HT1080 (cell line): ENCODE measurements at regions not wholly inside any gene's neighbourhood (a gene's known extent, or its start where the extent isn't known, plus 50 kb on each side); places are given as distances from the start of the nearest gene placed in this dataset.

Experiments used
- DNase-seq: peaks from one replicate; pipeline ENCODE4 v3.0.0-alpha.2; 2015; ENCODE audit warnings: low read depth

DNA sequence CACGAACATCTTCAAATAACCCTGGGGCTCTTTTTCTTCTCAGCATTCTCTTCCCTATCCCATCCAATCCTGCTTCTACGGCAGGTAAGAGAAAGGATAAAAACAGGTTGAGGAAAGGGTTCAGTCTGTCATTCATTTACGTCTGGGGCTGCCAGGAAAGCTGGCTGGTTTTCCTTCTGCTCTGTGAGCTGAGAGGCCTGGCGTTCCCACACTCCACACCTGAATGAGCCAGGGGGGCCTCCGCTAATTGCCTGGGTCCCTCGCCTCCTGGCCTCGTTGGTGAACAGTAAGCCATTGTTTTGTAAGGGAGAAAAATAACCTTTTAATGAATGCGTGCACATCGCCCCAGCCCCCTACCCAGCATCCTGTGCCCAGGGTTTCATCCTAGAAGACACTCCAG, 70.8 kb upstream of the SIM2 start:
- DNase-seq: no peak

DNA sequence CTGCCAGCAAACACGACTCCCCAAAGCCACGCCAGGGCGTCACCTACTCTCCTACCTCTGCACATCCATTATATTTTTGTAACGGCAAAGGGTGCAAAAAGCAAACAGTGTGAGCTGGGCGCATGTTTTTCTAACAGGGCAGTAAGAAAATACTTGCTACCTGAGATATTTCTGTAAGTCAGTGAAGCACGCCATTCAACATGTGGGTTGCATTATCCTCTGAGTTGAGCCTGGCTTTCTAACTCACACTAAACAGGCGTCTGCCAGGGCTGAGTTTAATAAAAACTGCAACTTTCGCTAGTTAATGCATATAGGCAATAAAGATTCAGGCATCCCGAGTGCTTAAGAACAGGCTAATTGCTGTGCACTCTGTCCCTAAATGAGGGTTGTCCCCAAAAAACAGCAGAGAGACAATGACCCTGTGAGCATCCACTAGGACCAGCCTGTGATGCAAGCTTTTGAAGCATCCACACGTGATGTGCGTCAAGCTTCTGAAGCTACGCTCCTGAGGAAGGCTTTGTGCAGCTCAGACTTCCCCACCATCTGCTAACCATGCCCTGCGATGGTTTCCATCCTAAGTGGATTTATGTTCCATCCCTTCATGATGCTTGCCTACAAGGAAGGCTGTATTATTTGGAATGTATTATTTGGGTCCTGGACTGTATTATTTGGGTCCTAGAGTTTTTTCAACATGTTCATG, 70.0 kb upstream of the SIM2 start:
- DNase-seq: no peak

DNA sequence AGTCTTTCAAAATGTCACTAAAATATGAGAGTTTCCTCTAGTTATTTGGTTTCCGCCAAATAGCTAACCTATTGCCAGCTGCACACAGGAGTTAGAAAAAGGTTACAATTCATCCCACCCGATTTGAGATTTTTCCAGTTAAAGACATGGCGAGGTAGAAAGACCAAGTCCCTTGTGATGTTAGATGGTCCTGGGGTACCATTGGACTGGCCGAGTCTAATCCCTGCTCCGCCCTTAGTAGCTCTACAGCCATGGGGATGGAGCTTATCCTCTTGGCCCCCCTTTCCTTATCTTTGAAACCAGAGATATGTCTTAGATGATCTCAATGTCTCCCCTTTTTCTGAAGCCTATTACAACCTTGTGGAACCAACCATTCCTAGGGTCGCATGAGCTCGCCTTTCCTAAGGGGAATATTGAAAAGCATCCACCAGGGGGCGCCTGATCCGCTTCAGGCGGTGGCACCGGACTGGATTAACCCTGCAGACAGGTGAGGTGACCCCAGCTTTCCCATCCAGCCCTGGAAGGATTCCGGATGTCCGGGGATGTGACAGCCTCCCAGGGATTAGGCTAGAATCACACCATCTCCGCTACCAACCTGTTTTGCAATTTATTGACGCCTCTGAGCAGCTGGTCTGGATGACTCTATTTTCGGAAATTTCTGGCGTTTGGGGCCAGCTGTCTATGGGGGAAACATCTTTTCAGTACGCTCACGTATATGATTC, 68.3 kb upstream of the SIM2 start:
- no peak for DNase-seq

DNA sequence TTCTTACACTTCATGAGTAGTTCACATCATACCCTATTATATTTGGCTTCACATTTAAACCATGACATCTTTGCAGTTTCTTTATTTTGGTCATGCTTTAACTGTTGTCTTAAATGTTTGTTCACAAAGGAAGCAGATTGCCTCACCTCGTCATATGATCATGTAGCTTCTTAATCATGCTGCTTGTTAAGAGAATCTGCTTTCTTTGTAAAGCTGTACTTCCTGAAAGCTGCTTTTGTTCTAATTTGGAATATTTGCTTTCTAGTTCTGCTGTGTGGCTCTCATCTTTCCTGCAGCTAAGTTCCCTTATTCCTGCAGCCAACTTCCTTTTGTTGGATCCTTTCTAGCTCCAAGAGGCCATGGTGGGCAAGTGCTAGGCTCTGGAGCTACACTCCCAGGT, 62.9 kb upstream of the SIM2 start:
- no peak for DNase-seq

DNA sequence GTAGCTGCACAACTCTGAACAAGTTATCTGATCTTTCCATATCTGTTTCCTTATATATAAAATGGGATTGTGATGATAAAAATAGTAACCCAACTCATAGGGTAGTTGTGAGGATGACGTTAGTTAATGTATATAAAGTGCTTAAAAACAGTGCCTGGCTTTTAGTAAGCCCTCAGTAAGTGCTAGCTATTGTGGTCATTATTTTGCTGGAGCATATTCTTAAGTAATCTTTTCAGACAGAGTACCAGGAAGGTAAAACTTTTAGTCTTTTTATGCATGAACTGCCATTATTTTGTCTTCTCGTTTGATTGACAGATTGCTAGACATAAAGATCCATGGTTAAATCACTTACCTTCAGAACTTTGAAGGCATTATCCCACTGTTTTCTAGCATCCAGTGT, 62.5 kb upstream of the SIM2 start:
- DNase-seq: no peak

DNA sequence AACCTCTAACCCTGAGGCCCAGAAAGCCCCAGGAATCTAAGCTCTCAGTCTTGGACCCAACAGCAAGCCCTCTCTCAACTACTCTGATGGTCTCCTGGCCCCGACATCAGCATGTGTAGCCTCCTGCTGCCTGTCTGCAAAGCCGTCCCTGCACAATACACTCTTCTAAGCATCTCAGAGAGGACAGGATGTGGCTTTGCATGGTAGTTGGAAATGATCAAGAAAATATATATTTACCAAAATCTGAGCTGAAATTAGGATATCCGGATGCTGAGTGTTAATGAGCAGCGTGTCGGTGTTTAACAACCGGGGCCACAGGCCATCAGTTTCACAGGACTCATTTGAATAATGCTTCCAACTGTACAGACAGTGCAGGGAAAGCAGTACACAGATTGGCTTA, 59.1 kb upstream of the SIM2 start:
- no peak for DNase-seq

DNA sequence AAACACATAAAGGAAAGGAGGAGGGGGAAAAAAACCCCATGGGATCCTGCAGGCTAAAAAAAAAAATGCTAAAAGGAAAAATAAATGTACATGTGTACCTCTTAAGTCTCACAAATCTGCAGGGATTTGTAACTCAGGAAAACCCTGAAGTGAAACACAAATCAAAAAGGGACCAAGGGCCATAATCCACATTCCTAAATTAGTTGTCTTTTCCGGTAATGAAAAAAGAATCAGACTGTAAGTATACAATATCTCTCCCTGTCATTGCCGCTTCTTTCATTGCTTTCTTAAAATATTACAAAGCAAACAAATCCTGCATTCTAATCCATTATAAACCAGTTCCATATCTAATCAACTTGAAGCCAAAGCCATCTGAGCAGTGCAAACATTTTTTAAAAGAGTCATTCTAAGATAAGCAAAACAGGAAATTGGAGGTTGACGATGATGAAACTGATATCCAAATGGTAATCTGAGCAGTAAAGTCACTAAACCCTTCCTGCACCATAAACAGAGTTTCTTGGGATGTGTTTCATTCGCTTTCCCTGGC, 58.7 kb upstream of the SIM2 start:
- DNase-seq: no peak

DNA sequence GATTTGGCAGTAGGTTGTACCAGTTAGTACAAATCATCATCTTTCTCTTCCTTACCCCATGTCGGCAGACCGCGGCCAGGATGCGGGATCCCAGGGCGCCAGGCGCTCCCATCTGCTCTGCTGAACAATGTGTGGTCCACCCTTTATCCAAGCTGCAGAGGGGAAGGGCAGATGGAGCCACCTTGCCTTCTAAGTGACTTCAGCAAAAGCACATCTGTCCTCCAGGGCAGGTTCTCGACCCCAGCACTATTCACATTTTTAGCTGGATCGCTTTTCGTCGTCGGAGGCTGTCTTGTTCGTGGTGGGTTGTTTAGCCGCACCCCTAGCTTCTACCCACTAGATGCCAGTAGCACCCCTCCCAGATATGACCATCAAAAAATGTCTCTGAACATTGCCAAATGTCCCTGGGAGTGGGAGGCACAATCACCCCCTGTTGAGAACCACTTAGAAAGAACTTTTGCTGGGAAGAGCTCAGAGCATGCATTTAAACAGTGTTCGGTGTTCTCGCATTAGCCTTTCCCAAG, 58.1 kb upstream of the SIM2 start:
- DNase-seq: no peak

DNA sequence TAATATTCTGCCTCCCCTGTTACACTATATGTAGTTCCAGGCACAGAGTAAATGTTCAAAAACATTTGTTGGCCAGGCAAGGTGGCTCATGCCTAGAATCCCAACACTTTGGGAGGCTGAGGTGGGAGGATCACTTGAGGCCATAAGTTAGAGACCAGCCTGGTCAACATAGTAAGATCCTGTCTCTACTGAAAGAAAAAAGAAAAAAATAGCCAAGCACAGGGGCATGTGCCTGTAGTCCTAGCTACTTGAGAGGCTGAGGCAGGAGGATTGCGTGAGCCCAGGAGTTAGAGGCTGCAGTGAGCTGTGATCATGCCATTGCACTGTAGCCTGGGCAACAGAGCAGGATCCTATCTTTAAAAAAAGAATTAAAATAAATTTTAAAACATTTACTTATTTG, 57.6 kb upstream of the SIM2 start:
- no peak for DNase-seq

DNA sequence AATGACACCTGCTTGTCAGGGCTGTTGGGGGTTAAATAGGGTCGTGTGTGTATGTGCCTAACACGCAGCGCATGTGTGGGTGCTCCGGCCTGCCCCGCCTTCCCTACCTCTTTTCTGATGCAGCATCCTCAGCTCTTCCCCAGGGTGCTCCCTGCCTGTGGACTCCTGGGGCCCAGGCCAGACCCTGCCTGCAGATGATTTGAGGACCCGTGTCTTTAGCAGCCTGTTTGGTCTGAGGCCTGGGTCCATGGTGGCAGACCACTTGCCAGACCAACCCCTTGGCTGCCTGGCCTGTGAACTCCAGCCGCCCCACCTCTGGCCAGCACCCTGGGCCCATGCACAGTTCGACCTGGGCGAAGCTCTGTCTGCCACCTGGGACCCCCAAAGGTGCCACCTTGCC, 57.0 kb upstream of the SIM2 start:
- no peak for DNase-seq

DNA sequence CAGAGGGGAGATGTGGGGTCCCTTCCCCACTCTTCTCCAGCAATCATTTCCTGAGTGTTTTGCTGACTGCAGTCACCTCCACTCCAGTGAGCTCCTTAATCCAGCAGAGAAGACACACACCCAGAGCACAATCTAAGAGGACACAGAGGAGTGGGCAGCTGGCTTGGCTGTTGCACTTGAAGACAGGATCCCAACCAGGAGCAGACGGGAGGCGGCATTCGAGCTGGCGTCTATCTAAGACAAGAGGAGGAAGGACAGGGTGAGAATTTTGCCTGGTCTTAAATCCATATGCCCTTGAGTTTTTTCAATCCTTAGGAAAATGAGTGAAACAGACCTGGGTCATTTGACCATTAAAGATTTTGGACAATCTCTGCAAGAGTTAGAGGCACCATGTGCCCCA, 56.1 kb upstream of the SIM2 start:
- no peak for DNase-seq

DNA sequence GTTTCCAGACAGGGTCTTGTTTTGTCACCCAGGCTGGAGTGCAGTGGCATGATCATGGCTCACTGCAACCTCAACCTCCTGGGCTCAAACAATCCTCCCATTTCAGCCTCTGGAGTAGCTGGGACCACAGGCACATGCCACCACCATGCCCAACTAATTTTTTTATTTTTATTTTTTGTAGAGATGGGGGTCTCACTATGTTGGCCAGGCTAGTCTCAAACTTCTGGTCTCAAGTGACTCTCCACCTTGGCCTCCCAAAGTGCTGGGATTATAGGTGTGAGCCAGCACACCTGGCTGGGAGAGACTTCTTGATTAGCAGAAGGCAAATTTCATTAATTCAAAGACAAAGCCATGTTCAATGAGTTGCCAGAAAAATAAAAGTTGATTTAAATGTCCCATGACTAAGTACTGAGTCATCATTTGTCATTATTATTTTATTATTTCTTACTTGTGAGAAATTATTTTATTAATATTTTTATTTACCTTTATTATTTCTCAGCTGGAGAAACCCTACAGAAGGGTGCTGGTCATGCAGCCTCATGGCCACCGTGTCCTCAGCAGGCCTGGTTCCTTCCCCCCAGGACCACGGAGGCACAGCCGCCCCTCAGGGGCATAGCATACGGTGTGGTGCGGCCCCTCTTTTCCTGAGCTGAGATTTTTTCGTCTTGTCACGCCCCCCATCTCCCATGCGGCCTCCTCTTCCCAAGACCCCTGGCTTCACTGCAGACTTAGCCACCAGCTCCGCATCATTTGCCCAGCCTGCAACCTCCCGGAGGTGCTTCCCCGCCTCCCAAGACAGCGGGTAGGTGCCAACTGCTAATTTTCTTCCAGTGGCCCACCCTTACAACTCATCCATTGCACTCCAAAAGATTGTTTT, 55.3 kb upstream of the SIM2 start:
- no peak for DNase-seq

DNA sequence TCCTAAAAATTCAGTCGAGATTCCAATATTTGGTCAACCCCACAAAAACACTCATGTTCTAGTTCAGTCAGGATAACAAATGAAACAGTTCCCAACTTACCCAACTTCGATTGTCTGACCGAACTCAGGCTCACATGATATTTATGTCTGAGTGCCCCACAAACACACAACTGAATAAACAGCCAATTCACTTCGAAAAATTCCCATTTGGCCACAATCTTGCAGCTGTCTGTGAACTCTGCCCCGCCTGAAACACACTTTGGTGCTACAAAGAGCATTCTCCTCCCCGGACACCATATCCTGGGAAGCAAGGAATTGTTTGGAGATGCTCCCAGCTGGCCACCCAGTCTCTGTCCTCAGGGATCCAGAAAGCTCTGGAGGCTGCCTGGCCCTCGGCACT, 52.9 kb upstream of the SIM2 start:
- DNase-seq: no peak

DNA sequence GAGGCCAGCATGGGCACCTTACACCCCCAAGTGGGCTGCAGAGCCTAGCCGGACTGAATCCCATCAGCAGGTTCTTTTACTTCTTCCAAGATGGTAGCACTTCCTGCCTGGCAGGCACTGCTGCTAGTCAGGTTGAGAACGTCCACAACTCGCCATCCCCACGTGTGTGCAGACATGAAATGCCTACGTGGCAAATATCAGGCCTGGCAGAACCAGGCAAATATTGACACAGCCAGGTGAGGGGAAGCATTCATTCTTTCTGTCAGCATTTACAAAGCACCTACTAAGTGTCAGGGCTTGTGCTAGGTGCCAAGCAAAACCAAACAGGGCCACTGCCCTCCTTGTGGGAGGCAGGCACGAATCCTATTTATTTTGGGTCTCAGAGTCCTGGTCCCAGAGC, 52.3 kb upstream of the SIM2 start:
- no peak for DNase-seq

DNA sequence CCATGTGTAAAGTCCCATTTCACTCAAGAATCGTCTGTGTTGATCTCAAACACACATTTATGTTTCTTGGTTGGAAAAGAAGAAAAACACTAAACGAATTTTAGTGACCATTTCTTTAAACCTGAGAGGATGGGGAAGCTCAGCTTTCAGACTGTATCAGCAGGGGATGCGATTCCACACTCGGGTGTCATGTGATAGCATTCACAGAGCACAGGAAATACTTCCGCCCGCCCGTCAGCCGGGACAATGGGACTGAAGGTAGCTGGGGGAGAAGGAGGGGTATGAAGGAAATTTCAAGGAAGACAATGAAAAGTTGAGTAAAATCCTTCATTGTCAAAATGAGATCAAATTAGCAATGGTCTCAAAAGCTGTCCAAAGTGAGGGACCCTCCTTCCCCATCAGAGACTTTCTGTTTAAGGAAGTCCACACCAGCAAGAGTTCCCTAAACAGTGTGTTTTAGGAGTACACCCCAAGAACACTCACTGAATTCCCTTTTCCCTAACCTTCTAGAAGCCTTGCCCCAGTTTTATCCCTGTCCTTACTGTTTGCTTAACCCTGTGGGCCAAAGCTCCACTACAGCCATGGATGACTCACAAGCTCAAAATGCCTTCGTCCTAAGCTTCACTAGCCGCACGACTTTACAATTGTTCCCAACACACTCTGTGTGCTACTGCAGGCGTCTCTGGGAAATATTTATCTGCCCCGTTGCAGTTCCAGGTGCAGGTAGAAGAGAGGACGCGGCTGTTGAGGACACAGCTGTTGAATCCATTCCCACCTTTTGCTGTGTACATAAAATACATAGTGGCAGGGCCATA, 51.4 kb upstream of the SIM2 start:
- peak; percentile 45 for DNase-seq
